Pancreas (tissue), 10 donors: ENCODE measurements at regions not wholly inside any gene's neighbourhood (a gene's known extent, or its start where the extent isn't known, plus 50 kb on each side); places are given as distances from the start of the nearest gene placed in this dataset.
"Not testable (repeated sequence)": the region's sequence is repeated elsewhere in the genome, so short reads cannot be mapped to it uniquely, and the experiment has no call there.

ENCODE experiments used
- ATAC-seq, 4 donors: fragments of 200-7000 bp; cut with Tn5 transposase; one replicate each; pipeline versions ENCODE4 v1.8.0 to v1.9.1; 2020; ENCODE audit warnings: mild to moderate bottlenecking in 4 of 4, moderate library complexity in 4 of 4
- DNase-seq, 6 donors: peaks; one replicate each; pipeline ENCODE4 v3.0.0-alpha.2; 2020
- FAIRE-seq: peaks from 2 replicates; lab custom pipeline; 2012; peaks lifted over from hg19 to GRCh38; lab: Jason Lieb, UNC
- H3K27ac ChIP-seq, 4 donors: fragments of 200-600 bp; sonication (generic); 1 replicate in 3 of 4; 2 replicates in 1 of 4; pipeline versions ENCODE4 v1.5.0 to v1.8.0; 2020
- H3K27me3 ChIP-seq, 4 donors: fragments of 200-600 bp; one replicate each; pipeline ENCODE4 v1.8.0; 2021
- H3K36me3 ChIP-seq, 3 donors: fragments of 200-600 bp; sonication (generic) in 1 of 3; one replicate each; pipeline versions ENCODE4 v1.5.0 to v1.8.0; 2020 to 2021
- H3K4me1 ChIP-seq, 3 donors: fragments of 200-600 bp; one replicate each; pipeline ENCODE4 v1.8.0; 2021
- H3K4me3 ChIP-seq, 4 donors: fragments of 200-600 bp; sonication (generic) in 2 of 4; one replicate each; pipeline versions ENCODE4 v1.5.0 to v1.8.0; 2020 to 2021
- H3K9me3 ChIP-seq, 4 donors: fragments of 200-600 bp; one replicate each; pipeline ENCODE4 v1.8.0; 2021
- WGBS, 2 donors: extraction: QIAGEN DNeasy Blood & Tissue Kit; methylation state at CpG; one replicate each; pipeline ENCODE4 v1.1.7; 2013; 5-methylcytosine and 5-hydroxymethylcytosine counted together
- intact Hi-C, 3 donors: fragments of 100-400 bp; cut with DNase I; formaldehyde crosslinking; loops; one replicate each; pipeline versions ENCODE4 v1.11.1 to v1.14.2; 2022
- TF ChIP-seq, protein P1 (sequence below), 4 donors: fragments of 200-600 bp; sonication (generic) in 3 of 4; IDR thresholded peaks; one replicate each; pipeline versions ENCODE4 v1.5.0 to v1.8.0; 2021; ENCODE audit warnings: antibody characterized with exemption in 4 of 4
- donor health status: healthy with polysubstance abuse.
- donor health status: DM: no; HTN: no; CAD: no; lungs with moderate emphysema.
- donor health status: DM: no; HTN: no; CAD: no.
- donor health status: control.
- donor health status: control.
- donor health status: Bipolar disorder and iron deficiency.
- donor health status: DM: yes; HTN: yes; CAD: no.
- donor health status: DM: no; HTN: no; CAD: no.
- donor health status: DM: no; HTN: no; CAD: no.
- donor health status: DM: yes; HTN: yes; CAD: no.

- Histone ChIP-seq H3K27me3 (no peaks in the 10 kb centered on the region), H3K27ac (no peak overlapping the region), H3K4me1 (no peaks in the 10 kb centered on the region), H3K9me3 (no peaks in the 10 kb centered on the region), H3K36me3 (no peaks in the 10 kb centered on the region), H3K4me3 (no peak overlapping the region)
- intact Hi-C loops = no loop called here
- TF ChIP-seq, protein P1, sequence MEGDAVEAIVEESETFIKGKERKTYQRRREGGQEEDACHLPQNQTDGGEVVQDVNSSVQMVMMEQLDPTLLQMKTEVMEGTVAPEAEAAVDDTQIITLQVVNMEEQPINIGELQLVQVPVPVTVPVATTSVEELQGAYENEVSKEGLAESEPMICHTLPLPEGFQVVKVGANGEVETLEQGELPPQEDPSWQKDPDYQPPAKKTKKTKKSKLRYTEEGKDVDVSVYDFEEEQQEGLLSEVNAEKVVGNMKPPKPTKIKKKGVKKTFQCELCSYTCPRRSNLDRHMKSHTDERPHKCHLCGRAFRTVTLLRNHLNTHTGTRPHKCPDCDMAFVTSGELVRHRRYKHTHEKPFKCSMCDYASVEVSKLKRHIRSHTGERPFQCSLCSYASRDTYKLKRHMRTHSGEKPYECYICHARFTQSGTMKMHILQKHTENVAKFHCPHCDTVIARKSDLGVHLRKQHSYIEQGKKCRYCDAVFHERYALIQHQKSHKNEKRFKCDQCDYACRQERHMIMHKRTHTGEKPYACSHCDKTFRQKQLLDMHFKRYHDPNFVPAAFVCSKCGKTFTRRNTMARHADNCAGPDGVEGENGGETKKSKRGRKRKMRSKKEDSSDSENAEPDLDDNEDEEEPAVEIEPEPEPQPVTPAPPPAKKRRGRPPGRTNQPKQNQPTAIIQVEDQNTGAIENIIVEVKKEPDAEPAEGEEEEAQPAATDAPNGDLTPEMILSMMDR (IDR thresholded peaks at IDR 0.05) = no peak
- DNase-seq (no peak), FAIRE-seq (no peak), ATAC-seq (no peak)
- 70 to 78% methylated on average over 16 of the region's 16 CpGs for WGBS, 2 donors
These were observed 95.5 kb downstream of the WTIP start for GRCh38 chr19:34577056-34577455.

- TF ChIP-seq, protein P1 (IDR thresholded peaks at IDR 0.05) = no peak
- Histone ChIP-seq H3K27ac (no peak overlapping the region), H3K36me3 (no peaks in the 10 kb centered on the region), H3K27me3 (no peaks in the 10 kb centered on the region), H3K4me1 (no peaks in the 10 kb centered on the region), H3K9me3 (no peaks in the 10 kb centered on the region), H3K4me3 (no peak overlapping the region)
- DNase-seq (no peak), FAIRE-seq (no peak), ATAC-seq (no peak)
- intact Hi-C loops = no loop called here
- 88 to 92% methylated on average over 4 to 5 of the region's 5 CpGs for WGBS, 2 donors
These were observed 94.7 kb downstream of the WTIP start for GRCh38 chr19:34576292-34576691.

- H3K9me3 ChIP-seq = no peaks in the 10 kb centered on the region
- intact Hi-C loops = no loop called here
- ATAC-seq (no peak), FAIRE-seq (no peak), DNase-seq (peak in 1 of 6 donors; percentile 69)
- no peaks in the 10 kb centered on the region for H3K4me1 ChIP-seq
- 86 to 89% methylated on average over 20 of the region's 20 CpGs for WGBS, 2 donors
- TF ChIP-seq, protein P1 (IDR thresholded peaks at IDR 0.05) = no peak
- no peak overlapping the region for H3K27ac ChIP-seq
- H3K27me3 ChIP-seq = no peaks in the 10 kb centered on the region
- no peak overlapping the region for H3K4me3 ChIP-seq
- H3K36me3 ChIP-seq = no peaks in the 10 kb centered on the region
These were observed 93.6 kb downstream of the WTIP start for GRCh38 chr19:34575206-34575605.

GRCh38 chr19:34574704-34575103 is 93.1 kb downstream of the WTIP start:
- H3K4me3 ChIP-seq = no peak overlapping the region
- ATAC-seq (no peak), FAIRE-seq (no peak), DNase-seq (no peak)
- H3K4me1 ChIP-seq = no peaks in the 10 kb centered on the region
- no peaks in the 10 kb centered on the region for H3K36me3 ChIP-seq
- H3K9me3 ChIP-seq = no peaks in the 10 kb centered on the region
- TF ChIP-seq, protein P1 (IDR thresholded peaks at IDR 0.05) = no peak
- H3K27me3 ChIP-seq = no peaks in the 10 kb centered on the region
- 70 to 72% methylated on average over 3 of the region's 3 CpGs for WGBS, 2 donors
- H3K27ac ChIP-seq = no peak overlapping the region
- intact Hi-C loops = no loop called here

DNA sequence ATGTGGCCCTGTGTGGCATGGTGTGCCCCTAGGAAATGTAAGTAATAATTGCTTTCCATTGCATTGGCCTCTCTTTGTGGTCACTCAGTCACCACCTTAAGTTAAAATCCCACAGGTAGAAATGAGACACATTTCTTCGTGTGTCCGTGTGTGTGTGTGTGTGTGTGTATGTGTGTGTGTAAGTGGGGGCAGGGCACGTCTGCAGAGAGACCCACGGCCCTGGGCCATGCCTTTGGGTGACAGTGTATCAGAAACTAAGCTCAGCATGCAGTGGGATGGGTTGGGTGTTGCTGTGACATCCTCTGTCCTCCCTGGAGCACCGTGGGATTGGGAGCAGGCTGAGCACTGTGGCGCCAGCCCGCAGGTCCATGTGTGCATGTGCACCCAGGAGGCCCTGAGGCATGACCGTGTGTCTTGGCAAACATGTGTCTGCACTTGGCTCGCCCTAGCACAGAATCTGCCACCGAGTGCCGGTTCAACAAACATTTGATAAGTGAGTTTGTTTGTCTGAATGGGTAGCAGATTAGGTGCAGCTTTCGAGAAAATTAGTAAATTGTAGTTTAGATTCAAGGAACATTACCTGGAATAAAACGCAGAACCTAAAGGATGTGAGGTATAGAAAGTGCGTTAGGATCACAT is 91.8 kb downstream of the WTIP start:
- DNase-seq (peak in 5 of 6 donors; percentile 69 to 91 (median 77)), ATAC-seq (peak; percentile 95 to 99 (median 97)), FAIRE-seq (no peak)
- Histone ChIP-seq H3K36me3 (no peaks in the 10 kb centered on the region), H3K4me1 (no peaks in the 10 kb centered on the region), H3K4me3 (no peak overlapping the region), H3K27ac (no peak overlapping the region), H3K27me3 (no peaks in the 10 kb centered on the region), H3K9me3 (no peaks in the 10 kb centered on the region)
- WGBS, 2 donors = 30 to 32% methylated on average over 14 of the region's 14 CpGs
- TF ChIP-seq, protein P1 (IDR thresholded peaks at IDR 0.05) = no peak
- intact Hi-C loops = no loop called here

- H3K27ac ChIP-seq, H3K27me3 ChIP-seq, H3K4me1 ChIP-seq, intact Hi-C loops, DNase-seq, H3K4me3 ChIP-seq, H3K9me3 ChIP-seq, ATAC-seq, H3K36me3 ChIP-seq, FAIRE-seq: not testable (repeated sequence)
- WGBS, 2 donors = 80% methylated on average over 6 of the region's 6 CpGs
These were observed 88.6 kb downstream of the WTIP start for GRCh38 chr19:34570140-34570539.

- H3K9me3 ChIP-seq, H3K27me3 ChIP-seq, DNase-seq, ATAC-seq, intact Hi-C loops, H3K36me3 ChIP-seq, FAIRE-seq, H3K27ac ChIP-seq, H3K4me3 ChIP-seq, H3K4me1 ChIP-seq: not testable (repeated sequence)
- WGBS, 2 donors = 85 to 96% methylated on average over 3 of the region's 3 CpGs
These were observed 80.8 kb downstream of the WTIP start for GRCh38 chr19:34562344-34562743.
